K562 (cell line): ENCODE measurements at regions not wholly inside any gene's neighbourhood (a gene's known extent, or its start where the extent isn't known, plus 50 kb on each side); places are given as distances from the start of the nearest gene placed in this dataset.

Experiments
- ATAC-seq: fragments of 200-7000 bp; cut with Tn5 transposase; 3 replicates; pipeline ENCODE4 v1.9.1; 2020; ENCODE audit warnings: moderate library complexity
- BruUV-seq: library from RNA; stranded (reverse); fragments of 400-500 nt; replicated peaks from 2 replicates; lab custom pipeline; 2021; lab: Mats Ljungman, UMichigan
- CTCF ChIA-PET: fragments of 300-600 bp; formaldehyde crosslinking; extraction: SDS; loops from one replicate; lab custom pipeline; 2021; ENCODE audit warnings: low intra/inter-chr PET ratio; lab: Yijun Ruan, JAX
- POLR2A ChIA-PET: fragments of 300-600, 350-650 bp; sonication (Branson Sonifier 250); formaldehyde crosslinking; extraction: SDS; loops from one replicate; lab custom pipeline; 2021; ENCODE audit warnings: antibody characterized with exemption, inconsistent platforms; lab: Yijun Ruan, JAX
- DNase-seq, 4 experiments: peaks; one replicate each; pipeline versions ENCODE4 v3.0.0 to v3.0.0-alpha.2; 2011 to 2018; ENCODE audit warnings: low spot score in 3 of 4, mixed read lengths in 3 of 4; ENCODE audit errors: extremely low read depth in 1 of 4
- FAIRE-seq: peaks from 2 replicates; lab custom pipeline; 2011; peaks lifted over from hg19 to GRCh38; lab: Jason Lieb, UNC
- H2AFZ ChIP-seq: 2 replicates; pipeline ENCODE4 v1.6.0; 2011; ENCODE audit warnings: low read depth, low read length, control low read depth, inconsistent platforms
- H3K27ac ChIP-seq: fragments of 200-600 bp; 3 replicates; pipeline ENCODE4 v1.8.0; 2011; ENCODE audit warnings: low read depth, mild to moderate bottlenecking, control low read depth, inconsistent platforms, low read length, moderate library complexity, mixed read lengths; ENCODE audit errors: extremely low read depth
- H3K27me3 ChIP-seq, 2 experiments: fragments of 300-600 bp in 1 of 2; 2 replicates in 1 of 2; 3 replicates in 1 of 2; pipeline versions ENCODE4 v1.6.0 to v1.8.0; 2011; ENCODE audit warnings: inconsistent platforms in 2 of 2, low read length in 2 of 2, mild to moderate bottlenecking in 1 of 2, mixed read lengths in 1 of 2, moderate library complexity in 1 of 2; ENCODE audit not compliant: control insufficient read depth in 2 of 2, insufficient read depth in 2 of 2
- H3K36me3 ChIP-seq: fragments of 300-600 bp; 3 replicates; pipeline ENCODE4 v1.8.0; 2011; ENCODE audit warnings: mild to moderate bottlenecking, low read length, inconsistent platforms; ENCODE audit not compliant: control insufficient read depth, insufficient read depth
- H3K4me1 ChIP-seq, 2 experiments: fragments of 200-600 bp in 1 of 2; replicated peaks in 1 of 2; 2 replicates in 1 of 2; 3 replicates in 1 of 2; pipeline versions ENCODE4 v1.5.1 to v1.8.0; 2011; ENCODE audit warnings: inconsistent platforms in 2 of 2, low read length in 2 of 2, mild to moderate bottlenecking in 1 of 2, mixed read lengths in 1 of 2, moderate library complexity in 1 of 2; ENCODE audit not compliant: control insufficient read depth in 2 of 2, insufficient read depth in 2 of 2
- H3K4me2 ChIP-seq: 2 replicates; pipeline ENCODE4 v1.6.1; 2011; ENCODE audit warnings: low read length, control low read depth, inconsistent platforms, mixed read lengths; ENCODE audit not compliant: insufficient read depth
- H3K4me3 ChIP-seq: fragments of 200-600 bp; sonication (generic), shearing (Covaris generic); 2 replicates; pipeline ENCODE4 v1.5.1; 2016; ENCODE audit warnings: control low read depth, inconsistent platforms
- H3K79me2 ChIP-seq: fragments of 200-600 bp; 3 replicates; pipeline ENCODE4 v1.8.0; 2011; ENCODE audit warnings: low read length, inconsistent platforms; ENCODE audit not compliant: control insufficient read depth, insufficient read depth
- H3K9ac ChIP-seq, 2 experiments: 2 replicates each; pipeline versions ENCODE4 v1.6.0 to v1.6.1; 2011; ENCODE audit warnings: low read depth in 2 of 2, low read length in 2 of 2, control low read depth in 1 of 2, inconsistent platforms in 1 of 2, mild to moderate bottlenecking in 1 of 2, mixed read lengths in 1 of 2; ENCODE audit not compliant: insufficient read depth in 1 of 2
- H3K9me1 ChIP-seq: one replicate; pipeline ENCODE4 v1.6.0; 2011; ENCODE audit warnings: inconsistent platforms, mild to moderate bottlenecking, low read length, moderate library complexity; ENCODE audit not compliant: control insufficient read depth, insufficient read depth
- H3K9me3 ChIP-seq: replicated peaks from 2 replicates; pipeline ENCODE4 v1.5.1; 2011; ENCODE audit warnings: low read depth, low read length, inconsistent platforms; ENCODE audit not compliant: control insufficient read depth, insufficient read depth
- H4K20me1 ChIP-seq: replicated peaks from 2 replicates; pipeline ENCODE4 v1.6.1; 2011; ENCODE audit warnings: low read length, inconsistent platforms, mixed read lengths; ENCODE audit not compliant: control insufficient read depth, insufficient read depth
- HNRNPUL1 ChIP-seq: fragments of 200-400 bp; formaldehyde crosslinking; IDR thresholded peaks from 2 replicates; pipeline ENCODE4 v1.6.1; 2017; ENCODE audit warnings: low read length
- MAFF ChIP-seq: IDR thresholded peaks from 2 replicates; pipeline ENCODE4 v1.6.1; 2012; ENCODE audit warnings: low read length, improper control_type of control experiment
- MAFG ChIP-seq: fragments of 450-650 bp; conservative IDR thresholded peaks from 2 replicates; pipeline ENCODE4 v1.6.1; 2016; ENCODE audit warnings: missing genetic modification characterization, missing compliant biosample characterization
- MAFK ChIP-seq: IDR thresholded peaks from 2 replicates; pipeline ENCODE4 v1.6.1; 2011; ENCODE audit warnings: low read length, improper control_type of control experiment
- NFIC ChIP-seq: fragments of 450-650 bp; IDR thresholded peaks from 2 replicates; pipeline ENCODE4 v1.6.1; 2017; ENCODE audit warnings: mild to moderate bottlenecking, inconsistent platforms
- NR2C1 ChIP-seq, 2 experiments: fragments of 450-650 bp; IDR thresholded peaks; 2 replicates each; pipeline ENCODE4 v1.6.1; 2017; ENCODE audit warnings: mild to moderate bottlenecking in 2 of 2, antibody characterized with exemption in 1 of 2, inconsistent platforms in 1 of 2, missing compliant biosample characterization in 1 of 2, missing genetic modification characterization in 1 of 2
- NR3C1 ChIP-seq: sonication (generic); formaldehyde crosslinking; IDR thresholded peaks from 2 replicates; pipeline ENCODE4 v1.8.1; 2022; ENCODE audit warnings: missing genetic modification reagents
- RB1 ChIP-seq: fragments of 450-650 bp; IDR thresholded peaks from 2 replicates; pipeline ENCODE4 v1.6.1; 2017; ENCODE audit warnings: low read depth, mild to moderate bottlenecking
- TAF9B ChIP-seq: fragments of 450-650 bp; IDR thresholded peaks from 2 replicates; pipeline ENCODE4 v1.6.1; 2018; ENCODE audit warnings: mild to moderate bottlenecking; ENCODE audit not compliant: partially characterized antibody
- ZBTB7A ChIP-seq: IDR thresholded peaks from 2 replicates; pipeline ENCODE4 v1.6.1; 2011; ENCODE audit warnings: low read depth, mild to moderate bottlenecking, low read length, moderate library complexity, borderline replicate concordance; ENCODE audit not compliant: control insufficient read depth
- ZFPM2 ChIP-seq: fragments of 250-450 bp; sonication (Bioruptor Pico); IDR thresholded peaks from 2 replicates; pipeline ENCODE4 v1.5.1; 2022; ENCODE audit warnings: mild to moderate bottlenecking
- ZNF316 ChIP-seq: fragments of 450-650 bp; IDR thresholded peaks from 2 replicates; pipeline ENCODE4 v1.6.1; 2016
- in situ Hi-C: fragments of 300-500 bp; cut with MboI; formaldehyde crosslinking; loops from 4 replicates; pipeline ENCODE4 v1.15.0; 2018; ENCODE audit warnings: inconsistent platforms, mixed read lengths
- intact Hi-C: fragments of 100-400 bp; cut with micrococcal nuclease; formaldehyde crosslinking; loops from 2 replicates; pipeline ENCODE4 v1.14.2; 2022

DNA sequence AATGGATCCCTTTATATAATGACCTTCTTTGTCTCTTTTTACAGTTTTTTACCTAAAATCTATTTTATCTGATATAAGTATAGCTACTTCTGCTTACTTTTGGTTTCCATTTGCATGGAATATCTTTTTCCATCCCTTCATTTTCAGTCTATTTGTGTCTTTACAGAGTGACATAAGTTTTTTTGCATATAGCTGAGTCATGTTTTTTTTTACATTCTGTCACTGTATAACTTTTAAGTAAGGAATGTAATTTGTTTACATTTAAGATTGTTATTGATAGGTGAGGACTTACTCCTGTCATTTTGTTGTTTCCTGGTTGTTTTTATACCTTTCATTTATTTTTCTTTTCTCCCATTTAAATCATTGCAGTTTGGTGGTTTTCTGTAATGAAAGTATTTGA lies 402.7 kb upstream of the ADGRL2 start:
- TF ChIP-seq HNRNPUL1 (no peak), MAFF (peak; percentile 12; the same call in 1 of the 2 replicates), NFIC (no peak), ZFPM2 (CRISPR knock-in tag) (no peak), MAFG (tag) (peak; percentile 52), NR2C1 (IDR thresholded peaks at IDR 0.05) (no peak), NR2C1 (tag; IDR thresholded peaks at IDR 0.05) (no peak), RB1 (no peak), MAFK (no peak), ZNF316 (peak; percentile 77), TAF9B (no peak), NR3C1 (CRISPR knock-in tag) (no peak), ZBTB7A (no peak)
- in situ Hi-C loops: no loop called here
- H3K4me2 ChIP-seq: no peak overlapping the region
- DNase-seq (no peak), FAIRE-seq (no peak), ATAC-seq (no peak)
- no peaks in the 10 kb centered on the region for H3K36me3 ChIP-seq
- H3K9me1 ChIP-seq: no peaks in the 10 kb centered on the region
- no TSS peak for BruUV-seq
- no peaks in the 10 kb centered on the region for H4K20me1 ChIP-seq
- no peak overlapping the region for H3K4me3 ChIP-seq
- no peak overlapping the region for H2AFZ ChIP-seq
- H3K27me3 ChIP-seq: no peaks in the 10 kb centered on the region
- ChIA-PET CTCF (no interaction called here), POLR2A (no interaction called here)
- H3K9me3 ChIP-seq: no peaks in the 10 kb centered on the region; the same call in none of the 2 replicates
- intact Hi-C loops: no loop called here
- no peaks in the 10 kb centered on the region for H3K4me1 ChIP-seq
- no peak overlapping the region for H3K9ac ChIP-seq
- no peaks in the 10 kb centered on the region for H3K79me2 ChIP-seq
- H3K27ac ChIP-seq: no peak overlapping the region
